ENCODE measurements at regions not wholly inside any gene's neighbourhood (a gene's known extent, or its start where the extent isn't known, plus 50 kb on each side); places are given as distances from the start of the nearest gene placed in this dataset.

DNA sequence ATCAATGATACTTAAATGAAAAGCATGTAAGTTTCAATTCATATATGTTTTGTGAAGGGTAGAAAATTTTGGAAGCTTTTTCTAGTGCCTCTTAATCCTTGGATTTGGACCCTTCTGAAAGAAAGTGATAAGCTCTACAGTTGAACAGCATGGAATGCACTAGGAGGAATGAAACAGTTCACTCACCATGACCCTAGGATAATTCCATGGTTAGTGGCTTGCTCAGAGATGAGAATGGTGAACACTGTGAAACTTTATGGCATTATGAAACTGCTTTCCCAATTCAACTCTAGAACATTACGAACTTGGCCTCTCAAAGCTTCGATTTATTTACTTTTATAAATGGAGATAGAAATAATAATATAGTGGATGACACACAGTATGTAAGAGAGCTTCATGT, 88.9 kb upstream of the FAT4 start:
- TF ChIP-seq BRCA1 (IDR thresholded peaks at IDR 0.05; ENCODE audit: low read depth, low read length) (no peak), NANOG (IDR thresholded peaks at IDR 0.05; ENCODE audit: insufficient read depth, low read depth, low read length, poor library complexity, severe bottlenecking) (no peak)
- TF ChIP-seq, protein P1, sequence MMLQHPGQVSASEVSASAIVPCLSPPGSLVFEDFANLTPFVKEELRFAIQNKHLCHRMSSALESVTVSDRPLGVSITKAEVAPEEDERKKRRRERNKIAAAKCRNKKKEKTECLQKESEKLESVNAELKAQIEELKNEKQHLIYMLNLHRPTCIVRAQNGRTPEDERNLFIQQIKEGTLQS (IDR thresholded peaks at IDR 0.05; ENCODE audit: insufficient read depth, low read depth, low read length): no peak

Measured in H1 (cell line).